ENCODE measurements at regions not wholly inside any gene's neighbourhood (a gene's known extent, or its start where the extent isn't known, plus 50 kb on each side); places are given as distances from the start of the nearest gene placed in this dataset.

DNA sequence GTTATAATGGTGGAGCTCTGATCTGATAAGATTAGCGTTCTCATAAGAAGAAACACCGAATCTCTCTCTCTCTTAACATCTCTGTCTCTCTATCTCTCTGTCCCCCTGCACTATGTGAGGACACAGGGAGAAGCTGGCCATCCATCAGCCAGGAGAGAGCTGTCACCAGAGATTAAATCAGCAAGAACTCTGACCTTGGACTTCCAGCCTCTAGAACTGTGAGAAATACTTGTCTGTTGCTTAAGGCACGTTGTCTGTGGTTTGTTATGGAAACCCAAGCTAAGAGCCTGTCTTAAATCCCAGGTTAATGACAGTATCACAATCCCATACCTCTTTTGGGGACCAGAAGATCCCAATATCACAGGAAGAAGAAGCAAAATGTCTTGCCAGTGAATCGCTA, 132.0 kb upstream of the AKR1E2 start:
- no peaks in the 10 kb centered on the region for H3K9me3 ChIP-seq (replicated peaks; ENCODE audit: control insufficient read depth, insufficient read depth, low read length)
- intact Hi-C loops (cut with micrococcal nuclease) = no loop called here
- TF ChIP-seq MYC (IDR thresholded peaks at IDR 0.05; ENCODE audit: low read depth, low read length) (no peak), POLR2AphosphoS5 (IDR thresholded peaks at IDR 0.05; ENCODE audit: insufficient read depth, low read depth, low read length) (no peak), FOS (IDR thresholded peaks at IDR 0.05; ENCODE audit: borderline replicate concordance, insufficient read depth, low read length) (no peak), JUN (IDR thresholded peaks at IDR 0.05; ENCODE audit: borderline replicate concordance, insufficient read depth, insufficient read length, low read depth) (no peak), GATA2 (IDR thresholded peaks at IDR 0.05; ENCODE audit: insufficient read depth, insufficient read length, low read depth, low read length) (no peak), POLR2A (IDR thresholded peaks at IDR 0.05; ENCODE audit: low read depth, low read length) (no peak), EZH2 (IDR thresholded peaks at IDR 0.05; ENCODE audit: borderline replicate concordance, low read depth, low read length, severe bottlenecking) (no peak)
- TF ChIP-seq, protein P1, sequence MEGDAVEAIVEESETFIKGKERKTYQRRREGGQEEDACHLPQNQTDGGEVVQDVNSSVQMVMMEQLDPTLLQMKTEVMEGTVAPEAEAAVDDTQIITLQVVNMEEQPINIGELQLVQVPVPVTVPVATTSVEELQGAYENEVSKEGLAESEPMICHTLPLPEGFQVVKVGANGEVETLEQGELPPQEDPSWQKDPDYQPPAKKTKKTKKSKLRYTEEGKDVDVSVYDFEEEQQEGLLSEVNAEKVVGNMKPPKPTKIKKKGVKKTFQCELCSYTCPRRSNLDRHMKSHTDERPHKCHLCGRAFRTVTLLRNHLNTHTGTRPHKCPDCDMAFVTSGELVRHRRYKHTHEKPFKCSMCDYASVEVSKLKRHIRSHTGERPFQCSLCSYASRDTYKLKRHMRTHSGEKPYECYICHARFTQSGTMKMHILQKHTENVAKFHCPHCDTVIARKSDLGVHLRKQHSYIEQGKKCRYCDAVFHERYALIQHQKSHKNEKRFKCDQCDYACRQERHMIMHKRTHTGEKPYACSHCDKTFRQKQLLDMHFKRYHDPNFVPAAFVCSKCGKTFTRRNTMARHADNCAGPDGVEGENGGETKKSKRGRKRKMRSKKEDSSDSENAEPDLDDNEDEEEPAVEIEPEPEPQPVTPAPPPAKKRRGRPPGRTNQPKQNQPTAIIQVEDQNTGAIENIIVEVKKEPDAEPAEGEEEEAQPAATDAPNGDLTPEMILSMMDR (IDR thresholded peaks at IDR 0.05; ENCODE audit: extremely low read depth in 1 of 2, insufficient read depth in 1 of 2, low read depth in 1 of 2, low read length in 2 of 2) = no peak
- TF ChIP-seq, protein P2, sequence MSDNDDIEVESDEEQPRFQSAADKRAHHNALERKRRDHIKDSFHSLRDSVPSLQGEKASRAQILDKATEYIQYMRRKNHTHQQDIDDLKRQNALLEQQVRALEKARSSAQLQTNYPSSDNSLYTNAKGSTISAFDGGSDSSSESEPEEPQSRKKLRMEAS (IDR thresholded peaks at IDR 0.05; ENCODE audit: insufficient read depth, insufficient read length) = no peak
- no TSS peak for BruUV-seq (replicated peaks)
- H3K27ac ChIP-seq (ENCODE audit: insufficient read depth, low read depth, low read length) = no peak overlapping the region
- no peaks in the 10 kb centered on the region for H4K20me1 ChIP-seq (replicated peaks; ENCODE audit: control insufficient read depth, extremely low read depth, insufficient read depth, low read length)
- no peak overlapping the region for H3K4me2 ChIP-seq (ENCODE audit: insufficient read depth, low read length)
- no peak overlapping the region for H3K9ac ChIP-seq (replicated peaks; ENCODE audit: extremely low read depth, insufficient read depth, low read length)
- H3K79me2 ChIP-seq (ENCODE audit: control insufficient read depth, insufficient read depth, low read length) = no peaks in the 10 kb centered on the region
- ChIA-PET CTCF (interaction anchor here (1.4 to 1.5 kb wide), 2 partner anchors 19 to 73 kb away, joined by 3 read pairs; no protein-coding TSS in a partner anchor), POLR2A (no interaction called here)
- peaks cover 3% of the 10 kb centered on the region for H3K4me1 ChIP-seq (ENCODE audit: control insufficient read depth, extremely low read depth, insufficient read depth, low read length)
- H3K4me3 ChIP-seq (replicated peaks in 1 of 3; ENCODE audit: insufficient read depth in 1 of 3, low read depth in 1 of 3, low read length in 3 of 3) = no peak overlapping the region
- dilution Hi-C loops (cut with MboI; ENCODE audit: extremely low pct_ligation_motif_present, low sequenced_read_pairs) = no loop called here
- no peaks in the 10 kb centered on the region for H3K27me3 ChIP-seq (ENCODE audit: control insufficient read depth in 2 of 2, insufficient read depth in 2 of 2, low read length in 2 of 2)
- H3K36me3 ChIP-seq (ENCODE audit: control insufficient read depth in 2 of 2, extremely low read depth in 1 of 2, insufficient read depth in 2 of 2, low read length in 2 of 2) = no peaks in the 10 kb centered on the region
- FAIRE-seq (no peak), DNase-seq (ENCODE audit: low read depth, low spot score) (no peak)
- H2AFZ ChIP-seq (ENCODE audit: low read depth, low read length) = no peak overlapping the region
- no peaks in the 10 kb centered on the region for H3K9me1 ChIP-seq (replicated peaks; ENCODE audit: control insufficient read depth, extremely low read depth, insufficient read depth, low read length)
